H1 (cell line): ENCODE measurements at regions not wholly inside any gene's neighbourhood (a gene's known extent, or its start where the extent isn't known, plus 50 kb on each side); places are given as distances from the start of the nearest gene placed in this dataset.

Experiments
- CTBP2 ChIP-seq: IDR thresholded peaks from 2 replicates; pipeline ENCODE4 v1.7.0; 2011; ENCODE audit warnings: borderline replicate concordance, mild to moderate bottlenecking, moderate library complexity, mixed read lengths, low read length; ENCODE audit not compliant: insufficient read depth, insufficient read length

DNA sequence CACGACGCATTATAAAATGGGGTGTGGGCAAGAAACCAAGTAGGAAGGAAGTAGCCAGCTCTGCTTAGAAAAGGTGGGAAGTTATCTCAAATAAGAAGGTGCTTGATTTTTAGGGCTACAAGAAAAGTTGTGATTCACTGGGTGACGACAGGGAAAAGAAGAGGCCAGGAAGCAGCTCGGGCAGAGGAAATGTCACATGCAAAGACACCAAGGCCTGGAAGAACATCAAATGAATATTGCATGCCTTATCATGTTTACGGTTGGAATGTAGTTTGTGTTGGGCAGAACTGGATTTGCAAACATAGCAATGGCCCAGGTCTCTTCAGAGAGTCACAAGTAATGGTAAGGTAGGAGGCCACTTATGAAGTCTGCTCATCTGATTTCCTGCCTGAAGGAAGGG lies 610.6 kb downstream of the IRS1 start (continued):
- TF ChIP-seq CTBP2, result no peak
